Ovary (tissue), 3 donors: ENCODE measurements at regions not wholly inside any gene's neighbourhood (a gene's known extent, or its start where the extent isn't known, plus 50 kb on each side); places are given as distances from the start of the nearest gene placed in this dataset.

Experiments
- CTCF ChIP-seq, 3 donors: fragments of 450-650 bp in 2 of 3; fragments of 200-600 bp in 1 of 3; IDR thresholded peaks; one replicate each; pipeline versions ENCODE4 v1.5.1 to v1.8.0; 2016 to 2022; ENCODE audit warnings: antibody characterized with exemption in 3 of 3, mild to moderate bottlenecking in 1 of 3
- POLR2A ChIP-seq: fragments of 450-650 bp; IDR thresholded peaks from one replicate; pipeline ENCODE4 v1.6.1; 2017; ENCODE audit warnings: antibody characterized with exemption, mild to moderate bottlenecking, moderate library complexity
- donor health status: DM: no; HTN: no; CAD: no.

DNA sequence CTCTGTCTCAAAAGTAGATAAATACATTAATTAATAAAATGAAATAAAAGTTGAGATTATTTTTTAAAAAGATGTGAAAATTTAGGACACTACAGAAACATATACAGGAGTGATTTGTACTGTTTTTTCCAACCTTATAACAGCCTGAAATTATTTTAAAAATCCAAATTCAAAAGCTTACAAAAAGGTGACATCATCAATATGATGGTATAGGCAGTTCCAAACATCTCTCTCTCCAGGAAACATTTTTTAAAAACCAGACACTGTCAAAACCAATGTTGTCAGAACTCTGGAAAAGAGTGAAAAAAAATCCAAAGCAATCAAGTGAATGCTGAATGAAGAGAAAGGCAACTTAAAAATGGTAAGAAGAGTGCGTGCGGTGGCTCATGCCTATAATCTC is 76.7 kb downstream of the HHEX start:
- no peak for TF ChIP-seq CTCF (IDR thresholded peaks at IDR 0.05)
- TF ChIP-seq POLR2A, result no peak
